22Rv1 (cell line): ENCODE measurements at regions not wholly inside any gene's neighbourhood (a gene's known extent, or its start where the extent isn't known, plus 50 kb on each side); places are given as distances from the start of the nearest gene placed in this dataset.

Experiments
- ZFX ChIP-seq: fragments of 450-650 bp; IDR thresholded peaks from 2 replicates; pipeline ENCODE4 v1.6.1; 2017; ENCODE audit warnings: antibody characterized with exemption, borderline replicate concordance
- TF ChIP-seq, protein P1 (sequence below): fragments of 450-650 bp; IDR thresholded peaks from 2 replicates; pipeline ENCODE4 v1.5.1; 2017; ENCODE audit warnings: mild to moderate bottlenecking

DNA sequence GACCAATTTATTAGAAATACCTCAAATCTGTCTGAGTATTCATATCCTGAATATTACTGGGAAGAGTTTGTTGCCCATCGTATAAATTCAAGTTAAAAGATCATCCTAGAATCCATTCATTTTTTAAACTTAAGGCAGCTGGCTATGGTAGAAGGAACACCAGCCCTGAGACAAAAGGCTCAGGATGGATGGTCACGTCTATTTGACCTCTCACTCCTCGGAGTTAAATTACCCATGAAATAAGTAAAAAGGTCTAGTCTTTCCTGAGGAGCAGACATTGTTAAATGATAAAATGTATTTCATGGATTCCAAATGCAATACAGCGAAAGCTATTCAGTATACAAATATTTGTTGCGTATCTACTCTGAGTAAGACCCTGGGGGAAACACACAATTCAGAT, 826.0 kb upstream of the LRATD1 start:
- TF ChIP-seq, protein P1, sequence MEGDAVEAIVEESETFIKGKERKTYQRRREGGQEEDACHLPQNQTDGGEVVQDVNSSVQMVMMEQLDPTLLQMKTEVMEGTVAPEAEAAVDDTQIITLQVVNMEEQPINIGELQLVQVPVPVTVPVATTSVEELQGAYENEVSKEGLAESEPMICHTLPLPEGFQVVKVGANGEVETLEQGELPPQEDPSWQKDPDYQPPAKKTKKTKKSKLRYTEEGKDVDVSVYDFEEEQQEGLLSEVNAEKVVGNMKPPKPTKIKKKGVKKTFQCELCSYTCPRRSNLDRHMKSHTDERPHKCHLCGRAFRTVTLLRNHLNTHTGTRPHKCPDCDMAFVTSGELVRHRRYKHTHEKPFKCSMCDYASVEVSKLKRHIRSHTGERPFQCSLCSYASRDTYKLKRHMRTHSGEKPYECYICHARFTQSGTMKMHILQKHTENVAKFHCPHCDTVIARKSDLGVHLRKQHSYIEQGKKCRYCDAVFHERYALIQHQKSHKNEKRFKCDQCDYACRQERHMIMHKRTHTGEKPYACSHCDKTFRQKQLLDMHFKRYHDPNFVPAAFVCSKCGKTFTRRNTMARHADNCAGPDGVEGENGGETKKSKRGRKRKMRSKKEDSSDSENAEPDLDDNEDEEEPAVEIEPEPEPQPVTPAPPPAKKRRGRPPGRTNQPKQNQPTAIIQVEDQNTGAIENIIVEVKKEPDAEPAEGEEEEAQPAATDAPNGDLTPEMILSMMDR, result no peak
- TF ChIP-seq ZFX, result no peak
